GM12891 (cell line): ENCODE measurements at regions not wholly inside any gene's neighbourhood (a gene's known extent, or its start where the extent isn't known, plus 50 kb on each side); places are given as distances from the start of the nearest gene placed in this dataset.

Experiments used
- PAX5 ChIP-seq: IDR thresholded peaks from 2 replicates; pipeline ENCODE4 v1.6.1; 2011; ENCODE audit warnings: low read length, moderate library complexity, mild to moderate bottlenecking; ENCODE audit not compliant: insufficient read depth, severe bottlenecking
- POLR2A ChIP-seq: IDR thresholded peaks from 2 replicates; pipeline ENCODE4 v1.6.1; 2011; ENCODE audit warnings: low read depth, low read length, control low read depth
- POLR2AphosphoS5 ChIP-seq: IDR thresholded peaks from 2 replicates; pipeline ENCODE4 v1.6.1; 2011; ENCODE audit warnings: low read depth, low read length, control low read depth
- POU2F2 ChIP-seq: IDR thresholded peaks from 2 replicates; pipeline ENCODE4 v1.6.1; 2011; ENCODE audit warnings: low read depth, mild to moderate bottlenecking, control low read depth, low read length, moderate library complexity
- SPI1 ChIP-seq: IDR thresholded peaks from 2 replicates; pipeline ENCODE4 v1.6.1; 2011; ENCODE audit warnings: low read depth, low read length, control low read depth
- TAF1 ChIP-seq: IDR thresholded peaks from 2 replicates; pipeline ENCODE4 v1.6.1; 2011; ENCODE audit warnings: low read depth, low read length, control low read depth

DNA sequence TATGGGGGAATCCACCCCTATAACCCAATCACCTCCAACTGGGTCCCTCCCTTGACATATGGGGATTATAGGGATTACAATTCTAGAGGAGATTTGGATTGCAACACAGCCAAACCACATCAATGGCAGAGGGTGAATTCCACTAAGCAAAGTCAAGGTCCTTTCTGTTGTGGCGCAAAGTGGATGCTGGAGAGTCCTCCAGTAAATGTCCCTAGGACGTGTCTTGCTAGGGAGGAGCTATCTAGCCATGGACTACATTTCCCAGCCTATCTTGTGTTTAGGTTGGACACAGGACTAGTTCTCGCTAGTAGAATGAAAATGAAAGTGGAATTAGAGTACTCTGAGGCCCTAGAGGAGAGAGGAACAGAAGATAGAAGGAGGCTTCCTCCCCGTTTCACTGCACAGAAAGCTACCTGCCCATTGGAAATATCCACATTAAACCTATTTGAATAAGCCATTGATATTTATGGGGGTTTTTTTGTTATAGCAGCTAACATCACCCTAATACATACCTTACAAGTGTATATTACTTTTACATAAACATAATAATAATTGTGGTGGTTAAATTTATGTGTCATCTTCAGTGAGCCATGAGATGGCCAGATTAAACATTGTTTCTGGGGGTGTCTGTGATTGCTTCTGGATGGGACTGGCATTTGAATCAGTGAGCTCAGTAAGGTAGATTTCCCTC, 56.7 kb upstream of the ERCC4 start:
- TF ChIP-seq POLR2A (no peak), TAF1 (no peak), SPI1 (no peak), POLR2AphosphoS5 (no peak), POU2F2 (no peak), PAX5 (no peak)
